Small intestine (tissue), 7 donors: ENCODE measurements at regions not wholly inside any gene's neighbourhood (a gene's known extent, or its start where the extent isn't known, plus 50 kb on each side); places are given as distances from the start of the nearest gene placed in this dataset.
A peak's percentile ranks its signal among the peaks of the same experiment; 100 is the strongest.

Experiments used
- DNase-seq, 2 donors: peaks; one replicate each; pipeline versions ENCODE4 v3.0.0 to v3.0.0-alpha.2; 2013
- FAIRE-seq: peaks from 2 replicates; lab custom pipeline; 2012; peaks lifted over from hg19 to GRCh38; lab: Jason Lieb, UNC
- H3K27ac ChIP-seq, 3 donors: one replicate each; pipeline ENCODE4 v1.5.1; 2013; ENCODE audit warnings: low read length in 2 of 3, mild to moderate bottlenecking in 2 of 3, control low read depth in 1 of 3, inconsistent platforms in 1 of 3, low read depth in 1 of 3, moderate library complexity in 1 of 3
- H3K27me3 ChIP-seq, 3 donors: one replicate each; pipeline ENCODE4 v1.6.1; 2013; ENCODE audit warnings: low read length in 3 of 3, inconsistent platforms in 1 of 3; ENCODE audit not compliant: control insufficient read depth in 3 of 3, insufficient read depth in 3 of 3
- H3K36me3 ChIP-seq, 3 donors: one replicate each; pipeline ENCODE4 v1.6.1; 2013; ENCODE audit warnings: low read length in 3 of 3, inconsistent platforms in 1 of 3, low read depth in 1 of 3, mild to moderate bottlenecking in 1 of 3, moderate library complexity in 1 of 3; ENCODE audit not compliant: control insufficient read depth in 3 of 3, insufficient read depth in 2 of 3
- H3K4me1 ChIP-seq, 3 donors: one replicate each; pipeline ENCODE4 v1.6.1; 2013; ENCODE audit warnings: low read length in 2 of 3, inconsistent platforms in 1 of 3, low read depth in 1 of 3, mild to moderate bottlenecking in 1 of 3, moderate library complexity in 1 of 3; ENCODE audit not compliant: control insufficient read depth in 3 of 3, insufficient read depth in 2 of 3
- H3K4me3 ChIP-seq, 3 donors: one replicate each; pipeline ENCODE4 v1.5.1; 2013; ENCODE audit warnings: low read length in 3 of 3, control low read depth in 1 of 3, inconsistent platforms in 1 of 3, low read depth in 1 of 3, mild to moderate bottlenecking in 1 of 3, moderate library complexity in 1 of 3
- H3K9me3 ChIP-seq, 2 donors: one replicate each; pipeline ENCODE4 v1.6.1; 2013; ENCODE audit warnings: low read depth in 1 of 2, low read length in 1 of 2; ENCODE audit not compliant: control insufficient read depth in 2 of 2, insufficient read depth in 1 of 2
- WGBS, 3 donors: extraction: QIAGEN DNeasy Blood & Tissue Kit; methylation state at CpG; one replicate each; pipeline ENCODE4 v1.1.7; 2013; 5-methylcytosine and 5-hydroxymethylcytosine counted together
- donor health status: healthy with polysubstance abuse.
- donor health status: control.
- donor health status: control.
- donor health status: Bipolar disorder and iron deficiency.
- donor health status: healthy.

GRCh38 chr3:14331251-14331650, 71.2 kb upstream of the SLC6A6 start:
- H3K27ac ChIP-seq = peak overlapping the region; percentile 15 to 68 (median 29)
- H3K4me1 ChIP-seq = peaks cover 0 to 45% (median 4%) of the 10 kb centered on the region in 3 donors
- no peaks in the 10 kb centered on the region for H3K36me3 ChIP-seq
- H3K4me3 ChIP-seq = no peak overlapping the region
- H3K27me3 ChIP-seq = no peaks in the 10 kb centered on the region
- H3K9me3 ChIP-seq = no peaks in the 10 kb centered on the region
- FAIRE-seq (no peak), DNase-seq (peak; percentile 87 to 91)
- 22 to 63% (median 47%) methylated on average over 6 of the region's 6 CpGs for WGBS, 3 donors

- no peak for FAIRE-seq
- Histone ChIP-seq H3K4me3 (no peak overlapping the region), H3K4me1 (peaks cover 0 to 45% (median 4%) of the 10 kb centered on the region in 3 donors), H3K36me3 (no peaks in the 10 kb centered on the region), H3K27me3 (no peaks in the 10 kb centered on the region), H3K9me3 (no peaks in the 10 kb centered on the region), H3K27ac (no peak overlapping the region)
- WGBS, 3 donors = 90 to 94% (median 93%) methylated on average over 5 of the region's 5 CpGs
- no peak for DNase-seq
Measured at GRCh38 chr3:14332392-14332791, 70.0 kb upstream of the SLC6A6 start.

- Histone ChIP-seq H3K36me3 (no peaks in the 10 kb centered on the region), H3K9me3 (no peaks in the 10 kb centered on the region), H3K27me3 (no peaks in the 10 kb centered on the region), H3K27ac (no peak overlapping the region), H3K4me3 (no peak overlapping the region), H3K4me1 (peaks cover 0 to 45% (median 4%) of the 10 kb centered on the region in 3 donors)
- no peak for DNase-seq
- no peak for FAIRE-seq
- WGBS, 3 donors = 57 to 67% (median 64%) methylated on average over 1 of the region's 1 CpG
Measured at GRCh38 chr3:14333215-14333614, 69.2 kb upstream of the SLC6A6 start.

- Histone ChIP-seq H3K36me3 (no peaks in the 10 kb centered on the region), H3K4me3 (no peak overlapping the region), H3K27ac (peak overlapping the region in 1 of 3 donors; percentile 23), H3K4me1 (peaks cover 0 to 45% (median 4%) of the 10 kb centered on the region in 3 donors), H3K27me3 (no peaks in the 10 kb centered on the region), H3K9me3 (no peaks in the 10 kb centered on the region)
- no peak for FAIRE-seq
- peak in 1 of 2 donors; percentile 37 for DNase-seq
- WGBS, 3 donors = 36 to 73% (median 49%) methylated on average over 8 of the region's 8 CpGs
Measured at GRCh38 chr3:14333621-14334020, 68.8 kb upstream of the SLC6A6 start.

GRCh38 chr3:14334136-14334535, 68.3 kb upstream of the SLC6A6 start:
- 26 to 63% (median 36%) methylated on average over 4 of the region's 4 CpGs for WGBS, 3 donors

GRCh38 chr3:14334936-14335335, 67.5 kb upstream of the SLC6A6 start:
- DNase-seq (no peak), FAIRE-seq (no peak)
- H3K36me3 ChIP-seq = no peaks in the 10 kb centered on the region
- H3K4me1 ChIP-seq = peaks cover 0 to 35% (median 4%) of the 10 kb centered on the region in 3 donors
- 82 to 86% (median 83%) methylated on average over 7 of the region's 7 CpGs for WGBS, 3 donors
- no peak overlapping the region for H3K27ac ChIP-seq
- no peak overlapping the region for H3K4me3 ChIP-seq
- H3K27me3 ChIP-seq = no peaks in the 10 kb centered on the region
- H3K9me3 ChIP-seq = no peaks in the 10 kb centered on the region

More at GRCh38 chr3:14334136-14334535, 68.3 kb upstream of the SLC6A6 start:
- DNase-seq (peak in 1 of 2 donors; percentile 57), FAIRE-seq (no peak)
- Histone ChIP-seq H3K4me1 (peaks cover 0 to 42% (median 4%) of the 10 kb centered on the region in 3 donors), H3K4me3 (no peak overlapping the region), H3K27ac (peak overlapping the region in 1 of 3 donors; percentile 23), H3K36me3 (no peaks in the 10 kb centered on the region), H3K9me3 (no peaks in the 10 kb centered on the region), H3K27me3 (no peaks in the 10 kb centered on the region)

GRCh38 chr3:14335774-14336748, 66.3 kb upstream of the SLC6A6 start:
- FAIRE-seq (no peak), DNase-seq (peak; percentile 42 to 63)
- Histone ChIP-seq H3K27ac (no peak overlapping the region), H3K4me1 (peaks cover 0 to 24% (median 0%) of the 10 kb centered on the region in 3 donors), H3K4me3 (no peak overlapping the region), H3K36me3 (no peaks in the 10 kb centered on the region), H3K27me3 (no peaks in the 10 kb centered on the region), H3K9me3 (no peaks in the 10 kb centered on the region)
- WGBS, 3 donors = 42 to 58% (median 43%) methylated on average over 10 of the region's 10 CpGs

- FAIRE-seq = no peak
- 69 to 76% (median 74%) methylated on average over 17 of the region's 17 CpGs for WGBS, 3 donors
- no peaks in the 10 kb centered on the region for H3K27me3 ChIP-seq
Measured at GRCh38 chr3:14336749-14337598, 65.4 kb upstream of the SLC6A6 start.

More at GRCh38 chr3:14336749-14337598, 65.4 kb upstream of the SLC6A6 start:
- Histone ChIP-seq H3K9me3 (no peaks in the 10 kb centered on the region), H3K36me3 (no peaks in the 10 kb centered on the region), H3K27ac (no peak overlapping the region), H3K4me3 (no peak overlapping the region), H3K4me1 (peaks cover 0 to 17% (median 0%) of the 10 kb centered on the region in 3 donors)
- DNase-seq = no peak
